DLD1 (cell line): ENCODE measurements at regions not wholly inside any gene's neighbourhood (a gene's known extent, or its start where the extent isn't known, plus 50 kb on each side); places are given as distances from the start of the nearest gene placed in this dataset.
"Not testable (repeated sequence)": the region's sequence is repeated elsewhere in the genome, so short reads cannot be mapped to it uniquely, and the experiment has no call there.

Experiments used
- in situ Hi-C: cut with HindIII; loops from 2 replicates; pipeline ENCODE4 v1.10.0; 2017; ENCODE audit warnings: low sequenced_read_pairs

GRCh38 chr17:13442361-13442760 lies 159.4 kb downstream of the HS3ST3A1 start:
- in situ Hi-C loops, result no loop called here

GRCh38 chr17:13441873-13442272 lies 159.9 kb downstream of the HS3ST3A1 start:
- in situ Hi-C loops, result no loop called here

- in situ Hi-C loops, result no loop called here
Measured at GRCh38 chr17:13437966-13438779, 163.6 kb downstream of the HS3ST3A1 start.

- in situ Hi-C loops, result no loop called here
Measured at GRCh38 chr17:13435230-13435629, 166.5 kb downstream of the HS3ST3A1 start.

- in situ Hi-C loops, result no loop called here
Measured at GRCh38 chr17:13429201-13429600, 172.5 kb downstream of the HS3ST3A1 start.

GRCh38 chr17:13428611-13429042 lies 173.1 kb downstream of the HS3ST3A1 start:
- in situ Hi-C loops, result no loop called here

- in situ Hi-C loops, result no loop called here
Measured at GRCh38 chr17:13426991-13427390, 174.7 kb downstream of the HS3ST3A1 start.

- in situ Hi-C loops, result no loop called here
Measured at GRCh38 chr17:13425390-13425789, 176.3 kb downstream of the HS3ST3A1 start.

- in situ Hi-C loops, result no loop called here
Measured at GRCh38 chr17:13421581-13422130, 180.1 kb downstream of the HS3ST3A1 start.

- in situ Hi-C loops, result no loop called here
Measured at GRCh38 chr17:13420878-13421277, 180.9 kb downstream of the HS3ST3A1 start.

GRCh38 chr17:13420418-13420826 lies 181.3 kb downstream of the HS3ST3A1 start:
- in situ Hi-C loops, result no loop called here

GRCh38 chr17:13419676-13420075 lies 182.1 kb downstream of the HS3ST3A1 start:
- in situ Hi-C loops, result no loop called here

- in situ Hi-C loops, result no loop called here
Measured at GRCh38 chr17:13418891-13419290, 182.8 kb downstream of the HS3ST3A1 start.

GRCh38 chr17:13417381-13417950 lies 184.3 kb downstream of the HS3ST3A1 start:
- in situ Hi-C loops, result no loop called here

- in situ Hi-C loops, result no loop called here
Measured at GRCh38 chr17:13416748-13417363, 184.9 kb downstream of the HS3ST3A1 start.

GRCh38 chr17:13415871-13416416 lies 185.8 kb downstream of the HS3ST3A1 start:
- in situ Hi-C loops, result no loop called here

GRCh38 chr17:13415200-13415599 lies 186.5 kb downstream of the HS3ST3A1 start:
- in situ Hi-C loops, result not testable (repeated sequence)

GRCh38 chr17:13413001-13413400 lies 188.7 kb downstream of the HS3ST3A1 start:
- in situ Hi-C loops, result no loop called here

GRCh38 chr17:13410874-13411273 lies 190.9 kb downstream of the HS3ST3A1 start:
- in situ Hi-C loops, result no loop called here

GRCh38 chr17:13410214-13410613 lies 191.5 kb downstream of the HS3ST3A1 start:
- in situ Hi-C loops, result no loop called here

- in situ Hi-C loops, result no loop called here
Measured at GRCh38 chr17:13409455-13409854, 192.3 kb downstream of the HS3ST3A1 start.
